Tibial nerve (tissue), 4 donors: ENCODE measurements at regions not wholly inside any gene's neighbourhood (a gene's known extent, or its start where the extent isn't known, plus 50 kb on each side); places are given as distances from the start of the nearest gene placed in this dataset.

Experiments
- DNase-seq, 2 donors: peaks; one replicate each; pipeline ENCODE4 v3.0.0-alpha.2; 2019; ENCODE audit warnings: low spot score in 2 of 2
- H3K27ac ChIP-seq, 4 donors: fragments of 200-600 bp; sonication (generic) in 3 of 4; one replicate each; pipeline ENCODE4 v1.5.1; 2017 to 2019; ENCODE audit warnings: mild to moderate bottlenecking in 1 of 4
- H3K27me3 ChIP-seq, 2 donors: fragments of 200-600 bp; sonication (generic) in 1 of 2; one replicate each; pipeline versions ENCODE4 v1.5.1 to v1.6.0; 2017 to 2019
- H3K36me3 ChIP-seq, 3 donors: fragments of 200-600 bp; sonication (generic); one replicate each; pipeline ENCODE4 v1.5.1; 2018 to 2019
- H3K4me1 ChIP-seq, 4 donors: fragments of 200-600 bp; sonication (generic) in 3 of 4; one replicate each; pipeline ENCODE4 v1.5.1; 2017 to 2019
- H3K4me3 ChIP-seq, 4 donors: fragments of 200-600 bp; sonication (generic) in 3 of 4; one replicate each; pipeline ENCODE4 v1.5.1; 2017 to 2019; ENCODE audit warnings: mild to moderate bottlenecking in 1 of 4, moderate library complexity in 1 of 4
- H3K9me3 ChIP-seq, 4 donors: fragments of 200-600 bp; sonication (generic) in 3 of 4; one replicate each; pipeline ENCODE4 v1.5.1; 2017 to 2019
- CTCF ChIP-seq, 5 experiments: fragments of 200-600 bp in 3 of 5; fragments of 450-650 bp in 2 of 5; sonication (generic) in 3 of 5; IDR thresholded peaks; one replicate each; pipeline ENCODE4 v1.5.1; 2016 to 2019; ENCODE audit warnings: antibody characterized with exemption in 5 of 5, mild to moderate bottlenecking in 3 of 5, moderate library complexity in 2 of 5
- EP300 ChIP-seq, 2 donors: sonication (generic); formaldehyde crosslinking; IDR thresholded peaks; one replicate each; pipeline ENCODE4 v1.6.1; 2017; ENCODE audit warnings: antibody characterized with exemption in 2 of 2, mild to moderate bottlenecking in 1 of 2
- POLR2A ChIP-seq, 2 donors: fragments of 450-650 bp; IDR thresholded peaks; one replicate each; pipeline ENCODE4 v1.6.1; 2017; ENCODE audit warnings: antibody characterized with exemption in 2 of 2, mild to moderate bottlenecking in 2 of 2, moderate library complexity in 2 of 2
- WGBS, 2 donors: methylation state at CpG; one replicate each; pipeline ENCODE4 v1.1.5; 2018; 5-methylcytosine and 5-hydroxymethylcytosine counted together

GRCh38 chr10:14439451-14440259 is 108.9 kb upstream of the FRMD4A start:
- peak overlapping the region in 2 of 4 donors; percentile 4 to 39 for H3K27ac ChIP-seq
- no peaks in the 10 kb centered on the region for H3K27me3 ChIP-seq
- H3K9me3 ChIP-seq: no peaks in the 10 kb centered on the region
- no peak for TF ChIP-seq POLR2A (IDR thresholded peaks at IDR 0.05)
- no peak for TF ChIP-seq CTCF (IDR thresholded peaks at IDR 0.05)
- TF ChIP-seq EP300 (IDR thresholded peaks at IDR 0.05): peak in 1 of 2 donors; percentile 14
- H3K4me1 ChIP-seq: peaks cover 0 to 22% (median 0%) of the 10 kb centered on the region in 4 donors
- no peak overlapping the region for H3K4me3 ChIP-seq
- WGBS, 2 donors: 38 to 45% methylated on average over 8 of the region's 8 CpGs
- H3K36me3 ChIP-seq: no peaks in the 10 kb centered on the region
- DNase-seq: no peak

- Histone ChIP-seq H3K4me3 (no peak overlapping the region), H3K4me1 (peaks cover 0 to 22% (median 0%) of the 10 kb centered on the region in 4 donors), H3K27ac (peak overlapping the region in 1 of 4 donors; percentile 39), H3K27me3 (no peaks in the 10 kb centered on the region), H3K36me3 (no peaks in the 10 kb centered on the region), H3K9me3 (no peaks in the 10 kb centered on the region)
- TF ChIP-seq EP300 (IDR thresholded peaks at IDR 0.05) (no peak), POLR2A (IDR thresholded peaks at IDR 0.05) (no peak), CTCF (IDR thresholded peaks at IDR 0.05) (no peak)
- WGBS, 2 donors: 20 to 70% methylated on average over 3 to 7 of the region's 7 CpGs
- no peak for DNase-seq
Observed at GRCh38 chr10:14438576-14438975, 107.9 kb upstream of the FRMD4A start.

- WGBS, 2 donors: 18 to 28% methylated on average over 1 of the region's 1 CpG
- no peaks in the 10 kb centered on the region for H3K9me3 ChIP-seq
Observed at GRCh38 chr10:14438057-14438456, 107.3 kb upstream of the FRMD4A start.

GRCh38 chr10:14435976-14436632 is 105.4 kb upstream of the FRMD4A start:
- Histone ChIP-seq H3K9me3 (no peaks in the 10 kb centered on the region), H3K4me1 (peaks cover 0 to 22% (median 0%) of the 10 kb centered on the region in 4 donors), H3K36me3 (no peaks in the 10 kb centered on the region), H3K27me3 (no peaks in the 10 kb centered on the region), H3K4me3 (no peak overlapping the region), H3K27ac (no peak overlapping the region)
- DNase-seq: no peak
- WGBS, 2 donors: 85 to 89% methylated on average over 7 of the region's 7 CpGs
- TF ChIP-seq CTCF (IDR thresholded peaks at IDR 0.05): no peak
- no peak for TF ChIP-seq POLR2A (IDR thresholded peaks at IDR 0.05)
- TF ChIP-seq EP300 (IDR thresholded peaks at IDR 0.05): no peak

More at GRCh38 chr10:14438057-14438456, 107.3 kb upstream of the FRMD4A start:
- no peak overlapping the region for H3K27ac ChIP-seq
- H3K36me3 ChIP-seq: no peaks in the 10 kb centered on the region
- H3K4me1 ChIP-seq: peaks cover 0 to 22% (median 0%) of the 10 kb centered on the region in 4 donors
- no peak for DNase-seq
- H3K27me3 ChIP-seq: no peaks in the 10 kb centered on the region
- no peak overlapping the region for H3K4me3 ChIP-seq
- TF ChIP-seq POLR2A (IDR thresholded peaks at IDR 0.05): no peak
- no peak for TF ChIP-seq CTCF (IDR thresholded peaks at IDR 0.05)
- TF ChIP-seq EP300 (IDR thresholded peaks at IDR 0.05): no peak

- 63 to 65% methylated on average over 2 of the region's 2 CpGs for whole genome bisulfite sequencing, 2 donors
- Histone ChIP-seq H3K36me3 (no peaks in the 10 kb centered on the region), H3K4me3 (no peak overlapping the region), H3K9me3 (no peaks in the 10 kb centered on the region), H3K27ac (no peak overlapping the region), H3K4me1 (no peaks in the 10 kb centered on the region), H3K27me3 (no peaks in the 10 kb centered on the region)
- TF ChIP-seq EP300 (IDR thresholded peaks at IDR 0.05) (no peak), CTCF (IDR thresholded peaks at IDR 0.05) (no peak), POLR2A (IDR thresholded peaks at IDR 0.05) (no peak)
- DNase-seq: no peak
Observed at GRCh38 chr10:14433147-14433546, 102.4 kb upstream of the FRMD4A start.
